Skeletal muscle satellite cell (primary cell): ENCODE measurements at regions not wholly inside any gene's neighbourhood (a gene's known extent, or its start where the extent isn't known, plus 50 kb on each side); places are given as distances from the start of the nearest gene placed in this dataset.

Experiments used
- H3K27me3 ChIP-seq: 2 replicates; pipeline ENCODE4 v1.7.0; 2013; ENCODE audit warnings: low read length; ENCODE audit not compliant: control insufficient read depth, insufficient read depth
- H3K36me3 ChIP-seq: 2 replicates; pipeline ENCODE4 v1.7.0; 2013; ENCODE audit warnings: mild to moderate bottlenecking, control low read depth, low read length; ENCODE audit not compliant: insufficient read depth
- H3K4me1 ChIP-seq: 2 replicates; pipeline ENCODE4 v1.7.0; 2013; ENCODE audit warnings: low read length; ENCODE audit not compliant: control insufficient read depth, insufficient read depth
- H3K4me2 ChIP-seq: 2 replicates; pipeline ENCODE4 v1.7.0; 2013; ENCODE audit warnings: mild to moderate bottlenecking, low read length
- H3K4me3 ChIP-seq: 2 replicates; pipeline ENCODE4 v1.7.0; 2013; ENCODE audit warnings: low read length
- H3K9ac ChIP-seq: 2 replicates; pipeline ENCODE4 v1.7.0; 2013; ENCODE audit warnings: mild to moderate bottlenecking, low read depth, low read length, moderate library complexity
- H3K9me3 ChIP-seq: replicated peaks from 2 replicates; pipeline ENCODE4 v1.7.0; 2013; ENCODE audit warnings: mild to moderate bottlenecking, control low read depth, low read length

GRCh38 chr4:186920483-186920882 lies 196.8 kb upstream of the FAT1 start:
- Histone ChIP-seq H3K4me2 (peak overlapping the region; percentile 9), H3K9ac (peak overlapping the region; percentile 58), H3K36me3 (no peaks in the 10 kb centered on the region), H3K9me3 (no peaks in the 10 kb centered on the region), H3K4me3 (no peak overlapping the region), H3K27me3 (no peaks in the 10 kb centered on the region), H3K4me1 (peaks cover 16% of the 10 kb centered on the region)

- Histone ChIP-seq H3K4me1 (peaks cover 16% of the 10 kb centered on the region), H3K9ac (peak overlapping the region; percentile 58), H3K4me2 (peak overlapping the region; percentile 9), H3K4me3 (no peak overlapping the region), H3K36me3 (no peaks in the 10 kb centered on the region), H3K9me3 (no peaks in the 10 kb centered on the region), H3K27me3 (no peaks in the 10 kb centered on the region)
These were observed 197.3 kb upstream of the FAT1 start for GRCh38 chr4:186920992-186921391.

- peaks cover 18% of the 10 kb centered on the region for H3K4me1 ChIP-seq
- no peaks in the 10 kb centered on the region for H3K9me3 ChIP-seq
- H3K36me3 ChIP-seq: no peaks in the 10 kb centered on the region
- no peaks in the 10 kb centered on the region for H3K27me3 ChIP-seq
- no peak overlapping the region for H3K9ac ChIP-seq
- no peak overlapping the region for H3K4me2 ChIP-seq
- H3K4me3 ChIP-seq: no peak overlapping the region
These were observed 201.1 kb upstream of the FAT1 start for GRCh38 chr4:186924723-186925122.

- Histone ChIP-seq H3K27me3 (no peaks in the 10 kb centered on the region), H3K4me1 (peaks cover 23% of the 10 kb centered on the region), H3K36me3 (no peaks in the 10 kb centered on the region), H3K4me3 (no peak overlapping the region), H3K9me3 (no peaks in the 10 kb centered on the region), H3K9ac (no peak overlapping the region), H3K4me2 (no peak overlapping the region)
These were observed 204.0 kb upstream of the FAT1 start for GRCh38 chr4:186927624-186928023.

DNA sequence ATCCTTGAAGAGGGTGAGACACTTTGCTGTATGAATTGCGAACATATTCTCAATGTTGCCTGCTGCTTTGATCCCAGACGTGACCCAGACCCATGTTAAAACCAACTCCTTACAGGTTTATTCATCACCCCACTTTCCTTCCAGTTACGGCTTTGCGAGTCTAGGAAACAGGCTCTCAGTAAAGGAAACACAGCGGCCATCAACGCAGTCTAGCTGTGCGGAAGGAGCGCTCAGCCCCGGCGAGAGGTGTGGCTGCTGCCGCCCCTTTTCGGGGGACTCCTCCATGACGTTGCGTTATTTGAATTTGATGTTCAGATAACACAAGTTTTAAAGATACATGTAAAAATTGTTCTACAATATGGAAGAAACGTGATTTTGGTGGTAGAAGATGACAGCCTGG lies 206.4 kb upstream of the FAT1 start:
- Histone ChIP-seq H3K4me3 (no peak overlapping the region), H3K9ac (no peak overlapping the region), H3K4me2 (no peak overlapping the region), H3K36me3 (no peaks in the 10 kb centered on the region), H3K4me1 (peaks cover 36% of the 10 kb centered on the region), H3K9me3 (no peaks in the 10 kb centered on the region), H3K27me3 (no peaks in the 10 kb centered on the region)

DNA sequence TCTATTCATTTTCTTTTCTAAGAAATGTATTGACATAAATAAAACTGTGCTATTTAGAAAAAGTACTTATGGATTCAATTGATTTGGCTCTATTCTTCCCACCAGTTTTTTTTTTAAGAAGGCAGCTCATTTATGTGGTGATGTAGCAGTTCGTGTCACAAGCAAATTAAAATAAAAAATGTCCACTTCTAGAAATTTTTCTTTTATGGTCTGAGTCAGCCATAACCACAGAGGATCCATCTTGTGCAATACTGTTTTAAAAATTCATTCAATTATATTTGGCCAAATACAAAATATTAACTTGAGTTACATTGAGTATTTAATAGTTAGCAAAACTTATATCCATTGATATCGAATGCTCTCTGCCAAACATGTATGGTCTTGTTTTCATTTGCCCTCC lies 207.9 kb upstream of the FAT1 start:
- H3K27me3 ChIP-seq: no peaks in the 10 kb centered on the region
- H3K9me3 ChIP-seq: no peaks in the 10 kb centered on the region
- H3K4me3 ChIP-seq: no peak overlapping the region
- no peaks in the 10 kb centered on the region for H3K36me3 ChIP-seq
- H3K4me1 ChIP-seq: peaks cover 36% of the 10 kb centered on the region
- H3K4me2 ChIP-seq: peak overlapping the region; percentile 57
- H3K9ac ChIP-seq: peak overlapping the region; percentile 47

DNA sequence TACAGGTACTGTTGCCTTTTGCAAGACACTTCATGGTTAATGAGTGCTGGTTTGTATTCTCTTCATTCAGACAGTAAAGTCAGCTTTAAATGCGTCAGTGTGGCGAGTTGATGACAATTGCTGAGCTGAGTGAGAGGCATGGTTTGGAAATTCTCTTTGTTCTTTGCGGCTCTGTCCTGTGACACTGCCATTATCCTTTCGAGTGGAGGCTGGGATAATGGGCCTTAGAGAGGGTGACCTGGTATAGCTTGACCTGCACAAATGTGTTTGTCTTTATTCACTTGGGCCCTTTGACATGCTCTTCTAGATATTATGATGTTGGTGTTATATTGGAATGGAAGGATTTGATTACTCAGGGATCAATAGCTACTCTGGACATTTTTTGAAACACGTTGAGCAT lies 208.5 kb upstream of the FAT1 start:
- Histone ChIP-seq H3K9ac (peak overlapping the region; percentile 47), H3K4me2 (peak overlapping the region; percentile 57), H3K4me3 (peak overlapping the region; percentile 14), H3K36me3 (no peaks in the 10 kb centered on the region), H3K4me1 (peaks cover 41% of the 10 kb centered on the region), H3K9me3 (no peaks in the 10 kb centered on the region), H3K27me3 (no peaks in the 10 kb centered on the region)

DNA sequence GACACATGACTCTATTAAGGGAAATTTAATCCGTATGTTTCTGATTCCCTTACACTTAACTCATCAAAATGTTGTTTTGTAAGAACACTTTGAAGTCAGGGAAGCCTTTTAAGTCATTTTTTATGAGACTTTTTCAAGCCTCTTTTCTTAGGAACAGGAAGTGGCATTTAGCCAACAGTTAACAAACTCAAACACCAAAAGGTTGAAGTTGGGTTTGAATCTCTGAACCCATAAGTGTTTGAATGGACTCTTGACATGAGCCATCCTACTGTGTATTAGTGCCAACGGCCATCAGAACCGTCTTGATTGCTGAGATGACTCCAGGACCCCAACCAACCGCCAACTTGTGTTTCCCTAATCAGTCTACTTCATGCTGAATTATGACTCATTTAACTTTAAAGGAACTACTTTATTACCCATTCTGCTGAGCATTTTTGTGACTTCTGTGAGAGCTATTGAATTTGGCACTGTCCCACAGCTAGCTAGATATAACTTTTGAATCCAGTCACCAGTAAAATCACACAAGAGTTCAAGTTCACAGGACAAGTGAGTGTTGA lies 209.1 kb upstream of the FAT1 start:
- peak overlapping the region; percentile 47 for H3K9ac ChIP-seq
- H3K27me3 ChIP-seq: no peaks in the 10 kb centered on the region
- H3K36me3 ChIP-seq: no peaks in the 10 kb centered on the region
- peak overlapping the region; percentile 57 for H3K4me2 ChIP-seq
- no peaks in the 10 kb centered on the region for H3K9me3 ChIP-seq
- H3K4me3 ChIP-seq: peak overlapping the region; percentile 14
- H3K4me1 ChIP-seq: peaks cover 41% of the 10 kb centered on the region

GRCh38 chr4:186934244-186934643 lies 210.6 kb upstream of the FAT1 start:
- Histone ChIP-seq H3K4me2 (no peak overlapping the region), H3K9me3 (no peaks in the 10 kb centered on the region), H3K9ac (no peak overlapping the region), H3K4me1 (peaks cover 40% of the 10 kb centered on the region), H3K4me3 (no peak overlapping the region), H3K27me3 (no peaks in the 10 kb centered on the region), H3K36me3 (no peaks in the 10 kb centered on the region)

GRCh38 chr4:186934841-186935443 lies 211.3 kb upstream of the FAT1 start:
- Histone ChIP-seq H3K9me3 (no peaks in the 10 kb centered on the region), H3K27me3 (no peaks in the 10 kb centered on the region), H3K9ac (no peak overlapping the region), H3K4me3 (no peak overlapping the region), H3K4me2 (no peak overlapping the region), H3K36me3 (no peaks in the 10 kb centered on the region), H3K4me1 (peaks cover 39% of the 10 kb centered on the region)

- Histone ChIP-seq H3K4me2 (no peak overlapping the region), H3K27me3 (no peaks in the 10 kb centered on the region), H3K4me3 (no peak overlapping the region), H3K9ac (no peak overlapping the region), H3K36me3 (no peaks in the 10 kb centered on the region), H3K4me1 (peaks cover 36% of the 10 kb centered on the region), H3K9me3 (no peaks in the 10 kb centered on the region)
These were observed 212.2 kb upstream of the FAT1 start for GRCh38 chr4:186935901-186936300.
